Spleen (tissue), 11 donors: ENCODE measurements at regions not wholly inside any gene's neighbourhood (a gene's known extent, or its start where the extent isn't known, plus 50 kb on each side); places are given as distances from the start of the nearest gene placed in this dataset.

Source experiments
- DNase-seq: peaks from one replicate; pipeline ENCODE4 v3.0.0-alpha.2; 2020
- H3K27ac ChIP-seq, 8 donors: fragments of 200-600 bp; sonication (generic) in 7 of 8; 1 replicate in 4 of 8; 2 replicates in 4 of 8; pipeline versions ENCODE4 v1.5.0 to v1.8.0; 2016 to 2021; ENCODE audit warnings: inconsistent platforms in 4 of 8, mild to moderate bottlenecking in 4 of 8, moderate library complexity in 1 of 8
- H3K27me3 ChIP-seq, 7 donors: fragments of 200-600 bp; sonication (generic) in 6 of 7; replicated peaks in 1 of 7; 1 replicate in 4 of 7; 2 replicates in 3 of 7; pipeline versions ENCODE4 v1.5.0 to v1.8.0; 2016 to 2021; ENCODE audit warnings: inconsistent platforms in 3 of 7, mild to moderate bottlenecking in 1 of 7
- H3K36me3 ChIP-seq, 6 donors: fragments of 200-600 bp; sonication (generic) in 5 of 6; 1 replicate in 4 of 6; 2 replicates in 2 of 6; pipeline versions ENCODE4 v1.5.0 to v1.8.0; 2016 to 2021; ENCODE audit warnings: inconsistent platforms in 2 of 6
- H3K4me1 ChIP-seq, 6 donors: fragments of 200-600 bp; sonication (generic) in 5 of 6; 1 replicate in 3 of 6; 2 replicates in 3 of 6; pipeline versions ENCODE4 v1.5.0 to v1.8.0; 2016 to 2021; ENCODE audit warnings: inconsistent platforms in 3 of 6
- H3K4me3 ChIP-seq, 8 donors: fragments of 200-600 bp; sonication (generic) in 7 of 8; 1 replicate in 4 of 8; 2 replicates in 4 of 8; pipeline versions ENCODE4 v1.5.0 to v1.8.0; 2016 to 2021; ENCODE audit warnings: inconsistent platforms in 4 of 8, mild to moderate bottlenecking in 4 of 8, moderate library complexity in 2 of 8
- H3K9me3 ChIP-seq, 8 donors: fragments of 200-600 bp; sonication (generic) in 7 of 8; 1 replicate in 4 of 8; 2 replicates in 4 of 8; pipeline versions ENCODE4 v1.5.0 to v1.8.0; 2016 to 2021; ENCODE audit warnings: inconsistent platforms in 4 of 8
- CTCF ChIP-seq, 11 experiments: fragments of 200-600 bp in 7 of 11; fragments of 450-650 bp in 4 of 11; sonication (generic) in 4 of 11; IDR thresholded peaks in 8 of 11; conservative IDR thresholded peaks in 3 of 11; 1 replicate in 7 of 11; 2 replicates in 4 of 11; pipeline versions ENCODE4 v1.4.0 to v1.8.0; 2016 to 2021; ENCODE audit warnings: antibody characterized with exemption in 11 of 11, inconsistent platforms in 4 of 11, mild to moderate bottlenecking in 1 of 11
- POLR2A ChIP-seq, 3 donors: fragments of 450-650 bp; IDR thresholded peaks; one replicate each; pipeline ENCODE4 v1.5.1; 2017; ENCODE audit warnings: antibody characterized with exemption in 3 of 3, mild to moderate bottlenecking in 1 of 3
- POLR2AphosphoS5 ChIP-seq, 3 donors: sonication (generic); formaldehyde crosslinking; IDR thresholded peaks; one replicate each; pipeline ENCODE4 v1.5.1; 2017; ENCODE audit warnings: antibody characterized with exemption in 3 of 3
- WGBS, 5 donors: extraction: QIAGEN DNeasy Blood & Tissue Kit in 3 of 5; methylation state at CpG; one replicate each; pipeline versions ENCODE4 v1.1.5 to v1.1.7; 2013 to 2018; 5-methylcytosine and 5-hydroxymethylcytosine counted together
- intact Hi-C: fragments of 100-400 bp; cut with DNase I; formaldehyde crosslinking; loops from one replicate; pipeline ENCODE4 v1.15.0; 2023; ENCODE audit warnings: low total_unique reads
- donor health status: healthy with polysubstance abuse.
- donor health status: DM: no; HTN: no; CAD: no; lungs with moderate emphysema.
- donor health status: DM: no; HTN: no; CAD: no.
- donor health status: Bipolar disorder and iron deficiency.
- donor health status: healthy.
- donor health status: DM: no; HTN: no; CAD: no.
- donor health status: DM: yes; HTN: yes; CAD: no.

- Histone ChIP-seq H3K27ac (no peak overlapping the region), H3K4me3 (no peak overlapping the region), H3K4me1 (no peaks in the 10 kb centered on the region), H3K9me3 (no peaks in the 10 kb centered on the region), H3K27me3 (no peaks in the 10 kb centered on the region), H3K36me3 (no peaks in the 10 kb centered on the region)
- 70 to 85% (median 81%) methylated on average over 1 of the region's 1 CpG for WGBS, 5 donors
- TF ChIP-seq POLR2AphosphoS5 (IDR thresholded peaks at IDR 0.05) (no peak), POLR2A (IDR thresholded peaks at IDR 0.05) (no peak), CTCF (IDR thresholded peaks at IDR 0.05 in 8 of 11, conservative IDR thresholded peaks at IDR 0.05 in 3 of 11) (no peak)
- DNase-seq = no peak
- intact Hi-C loops = no loop called here
Observed at GRCh38 chr3:178901204-178901603, 170.4 kb downstream of the ZMAT3 start.

- TF ChIP-seq POLR2AphosphoS5 (IDR thresholded peaks at IDR 0.05) (no peak), POLR2A (IDR thresholded peaks at IDR 0.05) (no peak)
- no peaks in the 10 kb centered on the region for H3K27me3 ChIP-seq
- H3K9me3 ChIP-seq = no peaks in the 10 kb centered on the region
- H3K4me1 ChIP-seq = no peaks in the 10 kb centered on the region
- intact Hi-C loops = no loop called here
- H3K27ac ChIP-seq = no peak overlapping the region
- no peaks in the 10 kb centered on the region for H3K36me3 ChIP-seq
- DNase-seq = no peak
- no peak overlapping the region for H3K4me3 ChIP-seq
Observed at GRCh38 chr3:178900029-178900646, 171.5 kb downstream of the ZMAT3 start.

GRCh38 chr3:178895178-178895789 lies 176.3 kb downstream of the ZMAT3 start:
- peaks cover 0 to 16% (median 11%) of the 10 kb centered on the region in 8 donors for H3K9me3 ChIP-seq
- intact Hi-C loops = no loop called here
- H3K4me3 ChIP-seq = no peak overlapping the region
- H3K36me3 ChIP-seq = no peaks in the 10 kb centered on the region
- H3K27ac ChIP-seq = no peak overlapping the region
- no peak for DNase-seq
- WGBS, 5 donors = 74 to 84% (median 78%) methylated on average over 4 of the region's 4 CpGs
- no peaks in the 10 kb centered on the region for H3K4me1 ChIP-seq
- no peak for TF ChIP-seq POLR2AphosphoS5 (IDR thresholded peaks at IDR 0.05)
- TF ChIP-seq POLR2A (IDR thresholded peaks at IDR 0.05) = no peak
- TF ChIP-seq CTCF (IDR thresholded peaks at IDR 0.05 in 8 of 11, conservative IDR thresholded peaks at IDR 0.05 in 3 of 11) = no peak
- H3K27me3 ChIP-seq = no peaks in the 10 kb centered on the region
